WTC11 (cell line): ENCODE measurements at regions not wholly inside any gene's neighbourhood (a gene's known extent, or its start where the extent isn't known, plus 50 kb on each side); places are given as distances from the start of the nearest gene placed in this dataset.

Experiments used
- ATF1 ChIP-seq: sonication (generic); formaldehyde crosslinking; IDR thresholded peaks from 2 replicates; pipeline ENCODE4 v1.8.1; 2023; ENCODE audit warnings: mild to moderate bottlenecking, moderate library complexity, missing genetic modification reagents
- TEAD1 ChIP-seq: sonication (generic); formaldehyde crosslinking; IDR thresholded peaks from 2 replicates; pipeline ENCODE4 v1.8.0; 2022; ENCODE audit warnings: mild to moderate bottlenecking, missing genetic modification reagents
- TEAD4 ChIP-seq: sonication (generic); formaldehyde crosslinking; IDR thresholded peaks from 2 replicates; pipeline ENCODE4 v1.8.0; 2022; ENCODE audit warnings: mild to moderate bottlenecking, missing genetic modification reagents
- TF ChIP-seq, protein P1 (sequence below): fragments of 200-600 bp; IDR thresholded peaks from 2 replicates; pipeline ENCODE4 v1.8.0; 2022; ENCODE audit warnings: antibody characterized with exemption
- TF ChIP-seq, protein P2 (sequence below): fragments of 250-450 bp; sonication (Bioruptor Pico); IDR thresholded peaks from 2 replicates; pipeline ENCODE4 v2.1.2; 2022; ENCODE audit warnings: mild to moderate bottlenecking, moderate library complexity
- TF ChIP-seq, protein P3 (sequence below): sonication (generic); formaldehyde crosslinking; conservative IDR thresholded peaks from 2 replicates; pipeline ENCODE4 v1.8.1; 2023; ENCODE audit warnings: mild to moderate bottlenecking, low read depth, missing genetic modification reagents, moderate library complexity

- TF ChIP-seq, protein P1, sequence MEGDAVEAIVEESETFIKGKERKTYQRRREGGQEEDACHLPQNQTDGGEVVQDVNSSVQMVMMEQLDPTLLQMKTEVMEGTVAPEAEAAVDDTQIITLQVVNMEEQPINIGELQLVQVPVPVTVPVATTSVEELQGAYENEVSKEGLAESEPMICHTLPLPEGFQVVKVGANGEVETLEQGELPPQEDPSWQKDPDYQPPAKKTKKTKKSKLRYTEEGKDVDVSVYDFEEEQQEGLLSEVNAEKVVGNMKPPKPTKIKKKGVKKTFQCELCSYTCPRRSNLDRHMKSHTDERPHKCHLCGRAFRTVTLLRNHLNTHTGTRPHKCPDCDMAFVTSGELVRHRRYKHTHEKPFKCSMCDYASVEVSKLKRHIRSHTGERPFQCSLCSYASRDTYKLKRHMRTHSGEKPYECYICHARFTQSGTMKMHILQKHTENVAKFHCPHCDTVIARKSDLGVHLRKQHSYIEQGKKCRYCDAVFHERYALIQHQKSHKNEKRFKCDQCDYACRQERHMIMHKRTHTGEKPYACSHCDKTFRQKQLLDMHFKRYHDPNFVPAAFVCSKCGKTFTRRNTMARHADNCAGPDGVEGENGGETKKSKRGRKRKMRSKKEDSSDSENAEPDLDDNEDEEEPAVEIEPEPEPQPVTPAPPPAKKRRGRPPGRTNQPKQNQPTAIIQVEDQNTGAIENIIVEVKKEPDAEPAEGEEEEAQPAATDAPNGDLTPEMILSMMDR = no peak
- TF ChIP-seq TEAD1 (CRISPR knock-in tag) (no peak), ATF1 (CRISPR knock-in tag) (no peak), TEAD4 (CRISPR knock-in tag) (no peak)
- TF ChIP-seq, protein P2, sequence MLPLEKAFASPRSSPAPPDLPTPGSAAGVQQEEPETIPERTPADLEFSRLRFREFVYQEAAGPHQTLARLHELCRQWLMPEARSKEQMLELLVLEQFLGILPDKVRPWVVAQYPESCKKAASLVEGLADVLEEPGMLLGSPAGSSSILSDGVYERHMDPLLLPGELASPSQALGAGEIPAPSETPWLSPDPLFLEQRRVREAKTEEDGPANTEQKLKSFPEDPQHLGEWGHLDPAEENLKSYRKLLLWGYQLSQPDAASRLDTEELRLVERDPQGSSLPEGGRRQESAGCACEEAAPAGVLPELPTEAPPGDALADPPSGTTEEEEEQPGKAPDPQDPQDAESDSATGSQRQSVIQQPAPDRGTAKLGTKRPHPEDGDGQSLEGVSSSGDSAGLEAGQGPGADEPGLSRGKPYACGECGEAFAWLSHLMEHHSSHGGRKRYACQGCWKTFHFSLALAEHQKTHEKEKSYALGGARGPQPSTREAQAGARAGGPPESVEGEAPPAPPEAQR (CRISPR knock-in tag) = no peak
- TF ChIP-seq, protein P3, sequence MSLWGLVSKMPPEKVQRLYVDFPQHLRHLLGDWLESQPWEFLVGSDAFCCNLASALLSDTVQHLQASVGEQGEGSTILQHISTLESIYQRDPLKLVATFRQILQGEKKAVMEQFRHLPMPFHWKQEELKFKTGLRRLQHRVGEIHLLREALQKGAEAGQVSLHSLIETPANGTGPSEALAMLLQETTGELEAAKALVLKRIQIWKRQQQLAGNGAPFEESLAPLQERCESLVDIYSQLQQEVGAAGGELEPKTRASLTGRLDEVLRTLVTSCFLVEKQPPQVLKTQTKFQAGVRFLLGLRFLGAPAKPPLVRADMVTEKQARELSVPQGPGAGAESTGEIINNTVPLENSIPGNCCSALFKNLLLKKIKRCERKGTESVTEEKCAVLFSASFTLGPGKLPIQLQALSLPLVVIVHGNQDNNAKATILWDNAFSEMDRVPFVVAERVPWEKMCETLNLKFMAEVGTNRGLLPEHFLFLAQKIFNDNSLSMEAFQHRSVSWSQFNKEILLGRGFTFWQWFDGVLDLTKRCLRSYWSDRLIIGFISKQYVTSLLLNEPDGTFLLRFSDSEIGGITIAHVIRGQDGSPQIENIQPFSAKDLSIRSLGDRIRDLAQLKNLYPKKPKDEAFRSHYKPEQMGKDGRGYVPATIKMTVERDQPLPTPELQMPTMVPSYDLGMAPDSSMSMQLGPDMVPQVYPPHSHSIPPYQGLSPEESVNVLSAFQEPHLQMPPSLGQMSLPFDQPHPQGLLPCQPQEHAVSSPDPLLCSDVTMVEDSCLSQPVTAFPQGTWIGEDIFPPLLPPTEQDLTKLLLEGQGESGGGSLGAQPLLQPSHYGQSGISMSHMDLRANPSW (CRISPR knock-in tag) = no peak
Measured at GRCh38 chr1:228841632-228842031, 106.4 kb downstream of the RHOU start.
